H1 (cell line): ENCODE measurements at regions not wholly inside any gene's neighbourhood (a gene's known extent, or its start where the extent isn't known, plus 50 kb on each side); places are given as distances from the start of the nearest gene placed in this dataset.

Source experiments
- CTCF ChIA-PET: fragments of 300-600 bp; sonication (Branson Sonifier 250); formaldehyde crosslinking; loops from one replicate; lab custom pipeline; 2021; ENCODE audit not compliant: partially characterized antibody; lab: Charles Lee
- POLR2A ChIA-PET: fragments of 300-600 bp; sonication (Branson Sonifier 250); formaldehyde crosslinking; loops from one replicate; lab custom pipeline; 2021; ENCODE audit warnings: inconsistent platforms; ENCODE audit not compliant: partially characterized antibody; lab: Charles Lee
- DNase-seq, 2 experiments: peaks; one replicate each; pipeline versions ENCODE4 v3.0.0 to v3.0.0-alpha.2; 2010 to 2022; ENCODE audit warnings: low spot score in 2 of 2, low read depth in 1 of 2, mixed read lengths in 1 of 2
- FAIRE-seq: peaks from 2 replicates; lab custom pipeline; 2011; peaks lifted over from hg19 to GRCh38; lab: Jason Lieb, UNC
- H2AFZ ChIP-seq: 2 replicates; pipeline ENCODE4 v1.8.1; 2012; ENCODE audit warnings: low read length, inconsistent platforms
- H2AK5ac ChIP-seq: 2 replicates; pipeline ENCODE4 v1.6.1; 2013; ENCODE audit warnings: low read depth, low read length
- H2BK120ac ChIP-seq: replicated peaks from 2 replicates; pipeline ENCODE3; 2013; ENCODE audit warnings: low read depth, low read length, inconsistent platforms
- H2BK12ac ChIP-seq: 2 replicates; pipeline ENCODE4 v1.6.1; 2013; ENCODE audit warnings: low read depth, low read length
- H2BK15ac ChIP-seq: 2 replicates; pipeline ENCODE4 v1.6.1; 2013; ENCODE audit warnings: low read length
- H2BK20ac ChIP-seq: 2 replicates; pipeline ENCODE4 v1.6.1; 2013; ENCODE audit warnings: low read length
- H2BK5ac ChIP-seq: 2 replicates; pipeline ENCODE4 v1.6.1; 2013; ENCODE audit warnings: low read depth, low read length
- H3K14ac ChIP-seq: 2 replicates; pipeline ENCODE4 v1.6.1; 2013; ENCODE audit warnings: inconsistent platforms; ENCODE audit not compliant: insufficient read length
- H3K18ac ChIP-seq: 2 replicates; pipeline ENCODE4 v1.6.1; 2013; ENCODE audit warnings: low read length; ENCODE audit errors: extremely low read depth
- H3K23ac ChIP-seq: 2 replicates; pipeline ENCODE4 v1.6.1; 2013; ENCODE audit warnings: inconsistent platforms; ENCODE audit not compliant: insufficient read length
- H3K23me2 ChIP-seq: 2 replicates; pipeline ENCODE4 v1.6.1; 2013; ENCODE audit warnings: low read depth, low read length
- H3K27ac ChIP-seq: 2 replicates; pipeline ENCODE4 v1.6.1; 2011; ENCODE audit warnings: low read depth, low read length, inconsistent platforms
- H3K27me3 ChIP-seq, 4 experiments: replicated peaks in 1 of 4; 1 replicate in 1 of 4; 2 replicates in 3 of 4; pipeline versions ENCODE4 v1.6.1 to v1.8.1; 2011 to 2013; ENCODE audit warnings: low read length in 3 of 4, mild to moderate bottlenecking in 3 of 4, inconsistent platforms in 2 of 4, mixed read lengths in 2 of 4, moderate library complexity in 1 of 4; ENCODE audit not compliant: control insufficient read depth in 3 of 4, insufficient read depth in 3 of 4; ENCODE audit errors: extremely low read depth in 1 of 4
- H3K36me3 ChIP-seq, 4 experiments: 2 replicates each; pipeline versions ENCODE4 v1.6.1 to v1.8.1; 2011 to 2013; ENCODE audit warnings: mild to moderate bottlenecking in 4 of 4, low read length in 3 of 4, moderate library complexity in 2 of 4, control low read depth in 1 of 4, inconsistent platforms in 1 of 4; ENCODE audit not compliant: insufficient read depth in 4 of 4, control insufficient read depth in 2 of 4
- H3K4ac ChIP-seq: replicated peaks from 2 replicates; pipeline ENCODE3; 2013; ENCODE audit warnings: low read length, low read depth, mixed read lengths, inconsistent platforms; ENCODE audit not compliant: insufficient read length
- H3K4me1 ChIP-seq, 4 experiments: replicated peaks in 1 of 4; 1 replicate in 1 of 4; 2 replicates in 3 of 4; pipeline versions ENCODE4 v1.6.1 to v1.8.1; 2011 to 2013; ENCODE audit warnings: low read length in 3 of 4, inconsistent platforms in 2 of 4, mixed read lengths in 1 of 4; ENCODE audit not compliant: insufficient read depth in 4 of 4, control insufficient read depth in 3 of 4
- H3K4me2 ChIP-seq, 2 experiments: 2 replicates each; pipeline versions ENCODE4 v1.6.1 to v1.8.1; 2011 to 2013; ENCODE audit warnings: low read depth in 2 of 2, low read length in 2 of 2, control low read depth in 1 of 2, inconsistent platforms in 1 of 2, mild to moderate bottlenecking in 1 of 2; ENCODE audit not compliant: insufficient read depth in 1 of 2
- H3K4me3 ChIP-seq, 4 experiments: fragments of 200-600, 300-600 bp in 1 of 4; sonication (generic), shearing (Covaris generic), sonication (Bioruptor Twin) in 1 of 4; 2 replicates each; pipeline versions ENCODE4 v1.5.1 to v1.8.1; 2011 to 2016; ENCODE audit warnings: low read length in 4 of 4, low read depth in 3 of 4, control low read depth in 2 of 4, inconsistent platforms in 2 of 4, mild to moderate bottlenecking in 2 of 4, mixed read lengths in 1 of 4, moderate library complexity in 1 of 4; ENCODE audit not compliant: insufficient read depth in 2 of 4; ENCODE audit errors: extremely low read depth in 1 of 4
- H3K56ac ChIP-seq: replicated peaks from 2 replicates; pipeline ENCODE3; 2013; ENCODE audit warnings: low read depth, mild to moderate bottlenecking, mixed read lengths, low read length, inconsistent platforms; ENCODE audit not compliant: insufficient read length
- H3K79me1 ChIP-seq: 2 replicates; pipeline ENCODE4 v1.6.1; 2013; ENCODE audit warnings: low read depth, low read length, control low read depth
- H3K79me2 ChIP-seq, 2 experiments: 2 replicates each; pipeline versions ENCODE4 v1.6.1 to v1.8.1; 2012 to 2013; ENCODE audit warnings: low read length in 2 of 2, mild to moderate bottlenecking in 2 of 2, inconsistent platforms in 1 of 2; ENCODE audit not compliant: insufficient read depth in 2 of 2, control insufficient read depth in 1 of 2
- H3K9ac ChIP-seq, 4 experiments: replicated peaks in 1 of 4; 1 replicate in 1 of 4; 2 replicates in 3 of 4; pipeline versions ENCODE4 v1.6.1 to v1.8.1; 2011 to 2013; ENCODE audit warnings: low read depth in 3 of 4, low read length in 3 of 4, control low read depth in 2 of 4, mild to moderate bottlenecking in 2 of 4, moderate library complexity in 2 of 4, inconsistent platforms in 1 of 4; ENCODE audit errors: extremely low read depth in 1 of 4
- H3K9me3 ChIP-seq, 2 experiments: 2 replicates each; pipeline versions ENCODE4 v1.6.1 to v1.8.1; 2012 to 2013; ENCODE audit warnings: mild to moderate bottlenecking in 2 of 2, moderate library complexity in 2 of 2, control low read depth in 1 of 2, inconsistent platforms in 1 of 2, low read depth in 1 of 2, low read length in 1 of 2, mixed read lengths in 1 of 2; ENCODE audit not compliant: insufficient read depth in 2 of 2
- H4K20me1 ChIP-seq, 2 experiments: replicated peaks in 1 of 2; 2 replicates each; pipeline versions ENCODE3 to v1.8.1; 2011 to 2013; ENCODE audit warnings: inconsistent platforms in 2 of 2, low read length in 2 of 2, mild to moderate bottlenecking in 1 of 2; ENCODE audit not compliant: insufficient read depth in 2 of 2, control insufficient read depth in 1 of 2
- H4K5ac ChIP-seq: 2 replicates; pipeline ENCODE4 v1.6.1; 2013; ENCODE audit warnings: low read length, low read depth, mixed read lengths, inconsistent platforms; ENCODE audit not compliant: insufficient read length
- H4K8ac ChIP-seq: 2 replicates; pipeline ENCODE4 v1.8.0; 2013; ENCODE audit warnings: mild to moderate bottlenecking, moderate library complexity, low read length, inconsistent platforms; ENCODE audit not compliant: insufficient read depth; ENCODE audit errors: extremely low read depth
- H4K91ac ChIP-seq: replicated peaks from 2 replicates; pipeline ENCODE3; 2013; ENCODE audit warnings: low read length, mixed read lengths, inconsistent platforms; ENCODE audit not compliant: insufficient read length
- BCL11A ChIP-seq, 2 experiments: IDR thresholded peaks; one replicate each; pipeline ENCODE4 v1.6.1; 2011; ENCODE audit warnings: low read depth in 2 of 2, low read length in 2 of 2, mild to moderate bottlenecking in 2 of 2
- CHD1 ChIP-seq: IDR thresholded peaks from 2 replicates; pipeline ENCODE4 v1.6.1; 2012; ENCODE audit warnings: low read depth, low read length, improper control_type of control experiment
- MAFK ChIP-seq: IDR thresholded peaks from 2 replicates; pipeline ENCODE4 v1.6.1; 2012; ENCODE audit warnings: low read depth, mild to moderate bottlenecking, improper control_type of control experiment, low read length
- SP1 ChIP-seq: IDR thresholded peaks from 2 replicates; pipeline ENCODE4 v1.6.1; 2011; ENCODE audit warnings: low read depth, low read length
- TAF1 ChIP-seq: IDR thresholded peaks from 2 replicates; pipeline ENCODE4 v1.6.1; 2011; ENCODE audit warnings: mild to moderate bottlenecking, low read depth, low read length
- WGBS, 2 experiments: shearing (Covaris generic) in 1 of 2; methylation state at CpG; one replicate each; pipeline versions ENCODE4 v1.1.6 to v1.1.7; 2013 to 2015; ENCODE audit warnings: low lambda C conversion rate in 2 of 2, mixed read lengths in 2 of 2, inconsistent platforms in 1 of 2, low coverage in 1 of 2, missing lambda C conversion rate in 1 of 2; ENCODE audit not compliant: insufficient replicate concordance in 2 of 2, insufficient coverage in 1 of 2, insufficient read length in 1 of 2; ENCODE audit errors: extremely low coverage in 1 of 2, missing lambda C conversion rate in 1 of 2; 5-methylcytosine and 5-hydroxymethylcytosine counted together

GRCh38 chr18:75865639-75866038 lies 438.1 kb upstream of the SMIM21 start:
- FAIRE-seq = no peak
- DNase-seq = no peak
- Histone ChIP-seq H3K23ac (no peak overlapping the region), H3K79me1 (no peaks in the 10 kb centered on the region), H3K4me2 (no peak overlapping the region), H3K27me3 (no peaks in the 10 kb centered on the region; a peak in 1 of 7 replicates), H4K91ac (no peak overlapping the region), H3K9me3 (no peaks in the 10 kb centered on the region), H3K56ac (no peak overlapping the region), H3K9ac (no peak overlapping the region), H2BK15ac (no peak overlapping the region), H2AK5ac (no peak overlapping the region), H2BK120ac (no peak overlapping the region)
- ChIA-PET POLR2A (no interaction called here), CTCF (interaction anchor here (0.6 to 1.3 kb wide), 4 partner anchors 8 to 441 kb away, joined by 3 to 5 read pairs (median 4); no protein-coding TSS in a partner anchor)
- no peak for TF ChIP-seq BCL11A (IDR thresholded peaks at IDR 0.05; ENCODE audit: low read depth in 2 of 2, low read length in 2 of 2)
- TF ChIP-seq MAFK = no peak
- TF ChIP-seq TAF1 = no peak
- no peak for TF ChIP-seq CHD1
- no peak for TF ChIP-seq SP1
- TF ChIP-seq, all 59 proteins: peak for 0
- peaks cover 0 to 3% of the 10 kb centered on the region in 2 experiments for H4K20me1 ChIP-seq
- H2BK5ac ChIP-seq = no peak overlapping the region
- no peak overlapping the region for H3K27ac ChIP-seq
- no peaks in the 10 kb centered on the region; the same call in 1 of the 2 replicates for H3K23me2 ChIP-seq
- H3K4ac ChIP-seq = no peak overlapping the region
- H4K5ac ChIP-seq = no peak overlapping the region
- H3K18ac ChIP-seq = no peak overlapping the region
- H3K4me1 ChIP-seq = peaks cover 0 to 3% (median 0%) of the 10 kb centered on the region in 4 experiments; a peak in 2 of 7 replicates
- no peak overlapping the region for H3K4me3 ChIP-seq
- WGBS, 2 experiments = 94% methylated on average over 5 of the region's 6 CpGs; no CpG with 5 or more reads in 1 of the 2 experiments
- no peak overlapping the region; the same call in 1 of the 2 replicates for H4K8ac ChIP-seq
- no peak overlapping the region for H2BK20ac ChIP-seq
- no peak overlapping the region for H2AFZ ChIP-seq
- no peaks in the 10 kb centered on the region for H3K36me3 ChIP-seq
- H3K14ac ChIP-seq = no peak overlapping the region
- no peak overlapping the region for H2BK12ac ChIP-seq
- no peaks in the 10 kb centered on the region; a peak in 1 of 4 replicates for H3K79me2 ChIP-seq
